ES-I3 (cell line): ENCODE measurements at regions not wholly inside any gene's neighbourhood (a gene's known extent, or its start where the extent isn't known, plus 50 kb on each side); places are given as distances from the start of the nearest gene placed in this dataset.
"Not testable (repeated sequence)": the region's sequence is repeated elsewhere in the genome, so short reads cannot be mapped to it uniquely, and the experiment has no call there.

Source experiments
- H3K36me3 ChIP-seq: 2 replicates; pipeline ENCODE4 v1.6.1; 2013; ENCODE audit warnings: mild to moderate bottlenecking, low read length, control low read depth, moderate library complexity; ENCODE audit not compliant: insufficient read depth
- H3K4me1 ChIP-seq: 2 replicates; pipeline ENCODE4 v1.6.1; 2013; ENCODE audit warnings: mild to moderate bottlenecking, control low read depth, low read length; ENCODE audit not compliant: insufficient read depth
- H3K9ac ChIP-seq: 2 replicates; pipeline ENCODE4 v1.6.1; 2013; ENCODE audit warnings: low read depth, mild to moderate bottlenecking, low read length, moderate library complexity
- H3K9me3 ChIP-seq: 2 replicates; pipeline ENCODE4 v1.6.1; 2013; ENCODE audit warnings: mild to moderate bottlenecking, low read length, moderate library complexity; ENCODE audit not compliant: control insufficient read depth, insufficient read depth

DNA sequence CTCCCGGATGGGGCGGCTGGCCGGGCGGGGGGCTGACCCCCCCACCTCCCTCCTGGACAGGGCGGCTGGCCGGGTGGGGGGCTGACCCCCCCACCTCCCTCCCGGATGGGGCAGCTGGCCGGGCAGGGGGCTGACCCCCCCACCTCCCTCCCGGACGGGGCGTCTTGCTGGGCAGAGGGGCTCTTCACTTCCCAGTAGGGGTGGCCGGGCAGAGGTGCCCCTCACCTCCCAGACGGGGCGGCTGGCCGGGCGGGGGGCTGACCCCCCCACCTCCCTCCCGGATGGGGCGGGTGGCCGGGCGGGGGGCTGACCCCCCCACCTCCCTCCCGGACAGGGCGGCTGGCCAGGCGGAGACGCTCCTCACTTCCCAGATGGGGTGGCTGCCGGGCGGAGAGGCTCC lies 55.7 kb upstream of the ACBD5 start:
- H3K9ac ChIP-seq, H3K4me1 ChIP-seq, H3K36me3 ChIP-seq, H3K9me3 ChIP-seq: not testable (repeated sequence)

DNA sequence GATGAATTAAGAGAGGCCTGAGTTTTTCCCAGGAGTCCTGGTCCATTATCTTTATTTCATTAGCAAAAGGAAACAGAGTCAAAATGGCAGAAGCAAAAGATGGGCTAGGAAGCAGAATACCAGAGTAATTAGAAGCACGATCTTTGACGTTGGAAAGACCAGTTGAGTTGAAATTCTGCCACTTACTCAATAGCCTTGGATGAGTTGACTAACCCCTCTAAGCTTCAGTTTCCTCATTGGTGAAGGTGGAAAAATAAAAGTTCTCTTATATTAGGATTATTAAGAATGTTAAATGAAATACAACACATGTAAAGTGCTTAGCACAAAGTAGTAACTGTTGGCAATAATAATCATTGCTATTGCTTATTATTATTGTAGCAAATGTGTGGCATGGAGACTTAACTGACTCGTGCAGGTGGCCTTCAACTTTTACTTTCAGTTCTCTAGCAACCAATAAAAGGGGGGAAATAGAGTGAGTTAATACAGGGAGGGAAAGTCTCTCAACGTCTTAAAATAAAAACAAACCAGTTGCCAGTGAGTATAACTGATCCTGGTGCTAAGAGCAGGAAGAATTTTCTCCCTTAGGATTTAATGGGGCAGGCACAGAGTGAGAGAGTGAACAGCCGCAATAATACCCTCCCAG lies 50.8 kb upstream of the ACBD5 start:
- H3K4me1 ChIP-seq, H3K9ac ChIP-seq, H3K36me3 ChIP-seq, H3K9me3 ChIP-seq: not testable (repeated sequence)
